GM23338 (cell line): ENCODE measurements at regions not wholly inside any gene's neighbourhood (a gene's known extent, or its start where the extent isn't known, plus 50 kb on each side); places are given as distances from the start of the nearest gene placed in this dataset.

Experiments
- ATAC-seq: fragments of 200-7000 bp; cut with Tn5 transposase; 3 replicates; pipeline ENCODE4 v1.9.1; 2020
- DNase-seq: peaks from one replicate; pipeline ENCODE4 v3.0.0-alpha.2; 2015; ENCODE audit warnings: low spot score
- H2AFZ ChIP-seq: fragments of 200-600 bp; sonication (generic); 2 replicates; pipeline ENCODE4 v1.8.0; 2016; ENCODE audit warnings: antibody characterized with exemption, mild to moderate bottlenecking, moderate library complexity
- H3F3A ChIP-seq: fragments of 200-600 bp; sonication (generic); replicated peaks from 2 replicates; pipeline ENCODE4 v1.8.0; 2017; ENCODE audit warnings: antibody characterized with exemption, mixed run types, low read depth
- H3K27ac ChIP-seq: fragments of 200-600 bp; sonication (generic); 2 replicates; pipeline ENCODE4 v1.6.1; 2016; ENCODE audit warnings: low read depth
- H3K27me3 ChIP-seq: fragments of 200-600 bp; sonication (generic); 2 replicates; pipeline ENCODE4 v1.8.0; 2016; ENCODE audit warnings: mild to moderate bottlenecking, mixed run types, moderate library complexity; ENCODE audit not compliant: insufficient read depth
- H3K36me3 ChIP-seq: fragments of 200-600 bp; sonication (generic); 2 replicates; pipeline ENCODE4 v1.8.0; 2016; ENCODE audit warnings: mild to moderate bottlenecking; ENCODE audit not compliant: insufficient read depth
- H3K4me1 ChIP-seq: fragments of 200-600 bp; sonication (generic); 2 replicates; pipeline ENCODE4 v1.8.0; 2016; ENCODE audit warnings: mild to moderate bottlenecking, moderate library complexity; ENCODE audit not compliant: insufficient read depth
- H3K4me2 ChIP-seq: fragments of 200-600 bp; sonication (generic); 2 replicates; pipeline ENCODE4 v1.7.1; 2017; ENCODE audit warnings: mixed run types
- H3K4me3 ChIP-seq: fragments of 200-600 bp; sonication (generic); 2 replicates; pipeline ENCODE4 v1.6.1; 2016; ENCODE audit warnings: mixed run types
- H3K79me2 ChIP-seq: fragments of 200-600 bp; sonication (generic); replicated peaks from 2 replicates; pipeline ENCODE4 v1.8.0; 2017; ENCODE audit warnings: mild to moderate bottlenecking; ENCODE audit not compliant: insufficient read depth
- H3K9me2 ChIP-seq: fragments of 200-600 bp; sonication (generic); 2 replicates; pipeline ENCODE4 v1.8.0; 2017; ENCODE audit not compliant: insufficient read depth
- H4K20me1 ChIP-seq: fragments of 200-600 bp; sonication (generic); replicated peaks from 2 replicates; pipeline ENCODE4 v1.8.0; 2017; ENCODE audit warnings: mild to moderate bottlenecking; ENCODE audit not compliant: insufficient read depth
- H3K27ac Mint-ChIP-seq: 2 replicates; pipeline ENCODE4 v1.8.0; 2020; ENCODE audit warnings: inconsistent platforms, mild to moderate bottlenecking, moderate library complexity, mixed read lengths
- H3K27me3 Mint-ChIP-seq: 3 replicates; pipeline ENCODE4 v1.8.0; 2022; ENCODE audit warnings: low read depth, mild to moderate bottlenecking, moderate library complexity, mixed read lengths, inconsistent platforms; ENCODE audit not compliant: insufficient read depth, poor library complexity
- H3K36me3 Mint-ChIP-seq: 3 replicates; pipeline ENCODE4 v1.8.0; 2021; ENCODE audit warnings: low read depth, mild to moderate bottlenecking, inconsistent platforms, moderate library complexity, mixed read lengths
- H3K4me1 Mint-ChIP-seq: 3 replicates; pipeline ENCODE4 v1.8.0; 2020; ENCODE audit warnings: mild to moderate bottlenecking, inconsistent platforms, mixed read lengths
- H3K4me3 Mint-ChIP-seq: 3 replicates; pipeline ENCODE4 v1.8.0; 2021; ENCODE audit warnings: moderate library complexity, mild to moderate bottlenecking, inconsistent platforms, mixed read lengths
- H3K9me3 Mint-ChIP-seq: 3 replicates; pipeline ENCODE4 v1.8.0; 2020; ENCODE audit warnings: moderate library complexity, mild to moderate bottlenecking, inconsistent platforms, mixed read lengths
- CREB1 ChIP-seq: fragments of 250-450 bp; sonication (Bioruptor Pico); IDR thresholded peaks from 2 replicates; pipeline ENCODE4 v1.5.0; 2020; ENCODE audit warnings: low read depth, mild to moderate bottlenecking, moderate library complexity
- CTCF ChIP-seq, 2 experiments: fragments of 200-600 bp in 1 of 2; sonication (generic) in 1 of 2; conservative IDR thresholded peaks; 2 replicates each; pipeline versions ENCODE4 v1.5.1 to v1.6.1; 2016 to 2017; ENCODE audit warnings: antibody characterized with exemption in 2 of 2, low read depth in 2 of 2, mild to moderate bottlenecking in 2 of 2, moderate library complexity in 1 of 2
- ETS1 ChIP-seq: IDR thresholded peaks from 2 replicates; pipeline ENCODE4 v1.6.1; 2016; ENCODE audit warnings: antibody characterized with exemption
- EZH2 ChIP-seq: fragments of 200-600 bp; sonication (generic); IDR thresholded peaks from one replicate; pipeline ENCODE4 v1.8.0; 2017; ENCODE audit warnings: antibody characterized with exemption, mild to moderate bottlenecking, low read depth; ENCODE audit not compliant: unreplicated experiment
- EZH2phosphoT487 ChIP-seq: fragments of 200-600 bp; sonication (generic); IDR thresholded peaks from one replicate; pipeline ENCODE4 v1.8.1; 2018; ENCODE audit warnings: antibody characterized with exemption; ENCODE audit not compliant: unreplicated experiment
- JUNB ChIP-seq: IDR thresholded peaks from one replicate; pipeline ENCODE4 v1.6.1; 2016; ENCODE audit warnings: antibody characterized with exemption; ENCODE audit not compliant: unreplicated experiment
- POLR2AphosphoS5 ChIP-seq: IDR thresholded peaks from 2 replicates; pipeline ENCODE4 v1.6.1; 2016; ENCODE audit warnings: antibody characterized with exemption, low read depth
- REST ChIP-seq: IDR thresholded peaks from one replicate; pipeline ENCODE4 v1.6.1; 2018; ENCODE audit warnings: antibody characterized with exemption; ENCODE audit not compliant: unreplicated experiment
- STAT1 ChIP-seq: IDR thresholded peaks from one replicate; pipeline ENCODE4 v1.6.1; 2016; ENCODE audit warnings: antibody characterized with exemption; ENCODE audit not compliant: unreplicated experiment
- ZNF114 ChIP-seq: fragments of 250-450 bp; sonication (Bioruptor Pico); IDR thresholded peaks from 2 replicates; pipeline ENCODE4 v1.5.0; 2020; ENCODE audit warnings: mild to moderate bottlenecking, moderate library complexity

GRCh38 chr4:81688085-81688484 lies 216.4 kb upstream of the RASGEF1B start:
- H3K27me3 ChIP-seq = no peaks in the 10 kb centered on the region
- ATAC-seq = peak; percentile 78
- TF ChIP-seq EZH2phosphoT487 (no peak), CTCF (conservative IDR thresholded peaks at IDR 0.05; ENCODE audit: low read depth in 2 of 2) (peak; percentile 26 to 68; a peak in 3 of 4 replicates)
- H3K4me3 Mint-ChIP-seq = no peak overlapping the region
- H3K4me1 Mint-ChIP-seq = peaks cover 8% of the 10 kb centered on the region; the same call in 2 of the 3 replicates
- H3K27ac Mint-ChIP-seq = no peak overlapping the region
- no peaks in the 10 kb centered on the region for H3K9me3 Mint-ChIP-seq
- no peaks in the 10 kb centered on the region for H4K20me1 ChIP-seq
- H3K4me1 ChIP-seq = no peaks in the 10 kb centered on the region
- H3K9me2 ChIP-seq = no peaks in the 10 kb centered on the region
- no peaks in the 10 kb centered on the region for H3F3A ChIP-seq
- peak; percentile 38 for DNase-seq
- no peak overlapping the region for H2AFZ ChIP-seq
- no peak overlapping the region for H3K4me2 ChIP-seq
- H3K79me2 ChIP-seq = no peaks in the 10 kb centered on the region
- H3K4me3 ChIP-seq = no peak overlapping the region
- no peak overlapping the region for H3K27ac ChIP-seq
- no peaks in the 10 kb centered on the region for H3K36me3 Mint-ChIP-seq
- H3K36me3 ChIP-seq = no peaks in the 10 kb centered on the region
- no peaks in the 10 kb centered on the region for H3K27me3 Mint-ChIP-seq

GRCh38 chr4:81687471-81687870 lies 215.8 kb upstream of the RASGEF1B start:
- H3K79me2 ChIP-seq = no peaks in the 10 kb centered on the region
- no peaks in the 10 kb centered on the region for H3F3A ChIP-seq
- H4K20me1 ChIP-seq = no peaks in the 10 kb centered on the region
- no peaks in the 10 kb centered on the region for H3K9me2 ChIP-seq
- DNase-seq = no peak
- H3K4me1 ChIP-seq = no peaks in the 10 kb centered on the region; the same call in 1 of the 2 replicates
- H3K9me3 Mint-ChIP-seq = no peaks in the 10 kb centered on the region
- H3K4me3 Mint-ChIP-seq = no peak overlapping the region
- no peak overlapping the region for H3K4me2 ChIP-seq
- no peaks in the 10 kb centered on the region for H3K36me3 Mint-ChIP-seq
- H3K36me3 ChIP-seq = no peaks in the 10 kb centered on the region
- no peaks in the 10 kb centered on the region for H3K27me3 Mint-ChIP-seq
- peaks cover 14% of the 10 kb centered on the region; the same call in 2 of the 3 replicates for H3K4me1 Mint-ChIP-seq
- no peak overlapping the region for H3K27ac Mint-ChIP-seq
- H2AFZ ChIP-seq = no peak overlapping the region
- H3K27ac ChIP-seq = no peak overlapping the region
- no peak for ATAC-seq
- no peak overlapping the region for H3K4me3 ChIP-seq
- H3K27me3 ChIP-seq = no peaks in the 10 kb centered on the region
- TF ChIP-seq CREB1 (no peak), STAT1 (no peak), REST (no peak), ZNF114 (CRISPR knock-in tag) (no peak), EZH2 (no peak), ETS1 (no peak), JUNB (no peak), POLR2AphosphoS5 (no peak), CTCF (conservative IDR thresholded peaks at IDR 0.05; ENCODE audit: low read depth in 2 of 2) (no peak)
